ENCODE measurements at regions not wholly inside any gene's neighbourhood (a gene's known extent, or its start where the extent isn't known, plus 50 kb on each side); places are given as distances from the start of the nearest gene placed in this dataset.

- Mint-ChIP-seq H3K9me3 (ENCODE audit: low read depth) (peaks cover 9% of the 10 kb centered on the region), H3K4me3 (ENCODE audit: unreplicated experiment) (no peak overlapping the region), H3K27ac (ENCODE audit: unreplicated experiment) (no peak overlapping the region), H3K4me1 (ENCODE audit: low read depth) (no peaks in the 10 kb centered on the region), H3K27me3 (ENCODE audit: low read depth) (no peaks in the 10 kb centered on the region), H3K36me3 (ENCODE audit: low read depth) (no peaks in the 10 kb centered on the region)
- no peak for TF ChIP-seq CTCF (IDR thresholded peaks at IDR 0.05)
- no peak for DNase-seq (ENCODE audit: low spot score)
These were observed 124.8 kb upstream of the CHRM3 start for GRCh38 chr1:239261521-239261920.

GRCh38 chr1:239260842-239261241 is 125.5 kb upstream of the CHRM3 start:
- DNase-seq (ENCODE audit: low spot score): no peak
- Mint-ChIP-seq H3K9me3 (ENCODE audit: low read depth) (peaks cover 12% of the 10 kb centered on the region), H3K4me1 (ENCODE audit: low read depth) (no peaks in the 10 kb centered on the region), H3K36me3 (ENCODE audit: low read depth) (no peaks in the 10 kb centered on the region), H3K27me3 (ENCODE audit: low read depth) (no peaks in the 10 kb centered on the region), H3K4me3 (ENCODE audit: unreplicated experiment) (no peak overlapping the region), H3K27ac (ENCODE audit: unreplicated experiment) (no peak overlapping the region)
- no peak for TF ChIP-seq CTCF (IDR thresholded peaks at IDR 0.05)

- DNase-seq (ENCODE audit: low spot score): no peak
- H3K4me1 Mint-ChIP-seq (ENCODE audit: low read depth): no peaks in the 10 kb centered on the region
- H3K9me3 Mint-ChIP-seq (ENCODE audit: low read depth): peaks cover 15% of the 10 kb centered on the region
- TF ChIP-seq CTCF (IDR thresholded peaks at IDR 0.05): no peak
- H3K27ac Mint-ChIP-seq (ENCODE audit: unreplicated experiment): no peak overlapping the region
- H3K4me3 Mint-ChIP-seq (ENCODE audit: unreplicated experiment): no peak overlapping the region
- no peaks in the 10 kb centered on the region for H3K36me3 Mint-ChIP-seq (ENCODE audit: low read depth)
- no peaks in the 10 kb centered on the region for H3K27me3 Mint-ChIP-seq (ENCODE audit: low read depth)
These were observed 130.7 kb upstream of the CHRM3 start for GRCh38 chr1:239255628-239256160.

GRCh38 chr1:239254999-239255398 is 131.4 kb upstream of the CHRM3 start:
- no peak for DNase-seq (ENCODE audit: low spot score)
- Mint-ChIP-seq H3K4me1 (ENCODE audit: low read depth) (no peaks in the 10 kb centered on the region), H3K9me3 (ENCODE audit: low read depth) (peaks cover 15% of the 10 kb centered on the region), H3K4me3 (ENCODE audit: unreplicated experiment) (no peak overlapping the region), H3K27ac (ENCODE audit: unreplicated experiment) (no peak overlapping the region), H3K27me3 (ENCODE audit: low read depth) (no peaks in the 10 kb centered on the region), H3K36me3 (ENCODE audit: low read depth) (no peaks in the 10 kb centered on the region)
- no peak for TF ChIP-seq CTCF (IDR thresholded peaks at IDR 0.05)

- peaks cover 15% of the 10 kb centered on the region for H3K9me3 Mint-ChIP-seq (ENCODE audit: low read depth)
- TF ChIP-seq CTCF (IDR thresholded peaks at IDR 0.05): no peak
- no peak for DNase-seq (ENCODE audit: low spot score)
- H3K4me3 Mint-ChIP-seq (ENCODE audit: unreplicated experiment): no peak overlapping the region
- no peaks in the 10 kb centered on the region for H3K27me3 Mint-ChIP-seq (ENCODE audit: low read depth)
- H3K36me3 Mint-ChIP-seq (ENCODE audit: low read depth): no peaks in the 10 kb centered on the region
- H3K27ac Mint-ChIP-seq (ENCODE audit: unreplicated experiment): no peak overlapping the region
- H3K4me1 Mint-ChIP-seq (ENCODE audit: low read depth): no peaks in the 10 kb centered on the region
These were observed 133.3 kb upstream of the CHRM3 start for GRCh38 chr1:239253032-239253431.

All from chondrocyte (in vitro differentiated cells).